HL-60/S4 treated with phorbol 12-myristate 13-acetate at 8.2 ng/mL for 4 days and 3 days (cell line): ENCODE measurements at regions not wholly inside any gene's neighbourhood (a gene's known extent, or its start where the extent isn't known, plus 50 kb on each side); places are given as distances from the start of the nearest gene placed in this dataset.

Source experiments
- in situ Hi-C: fragments of 300-500 bp; cut with MboI; formaldehyde crosslinking; loops from 2 replicates; pipeline ENCODE4 v1.15.0; 2022; ENCODE audit warnings: low sequenced_read_pairs

- in situ Hi-C loops = no loop called here
These were observed 56.9 kb downstream of the SLITRK6 start for GRCh38 chr13:85742355-85742754.

- in situ Hi-C loops = no loop called here
These were observed 58.2 kb downstream of the SLITRK6 start for GRCh38 chr13:85741017-85741416.

DNA sequence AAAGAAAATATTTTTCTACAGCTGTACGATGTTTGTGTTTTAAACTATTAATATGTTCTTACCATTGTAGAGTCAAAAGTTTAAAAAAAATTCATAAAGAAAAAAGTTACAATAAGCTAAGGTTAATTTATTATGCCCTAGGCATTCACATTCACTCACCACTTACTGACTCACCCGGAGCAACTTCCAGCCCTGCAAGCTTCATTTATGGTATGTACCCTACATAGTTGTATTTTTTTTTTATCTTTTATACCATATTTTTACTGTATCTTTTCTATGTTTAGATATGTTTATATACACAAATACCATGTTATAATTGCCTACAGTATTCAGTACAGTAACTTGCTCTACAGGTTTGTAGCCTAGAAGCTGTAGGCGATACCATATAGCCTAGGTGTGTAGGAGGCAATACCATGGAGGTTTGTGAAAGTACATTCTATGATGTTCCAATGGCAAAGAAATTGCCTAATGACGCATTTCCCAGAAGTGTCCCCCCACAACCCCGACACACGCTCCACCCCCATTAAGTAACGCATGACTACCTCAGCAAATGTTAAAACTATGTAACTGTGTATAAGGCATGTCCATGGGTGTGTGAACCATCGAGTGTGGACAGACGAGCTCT is 60.4 kb downstream of the SLITRK6 start:
- in situ Hi-C loops = no loop called here

DNA sequence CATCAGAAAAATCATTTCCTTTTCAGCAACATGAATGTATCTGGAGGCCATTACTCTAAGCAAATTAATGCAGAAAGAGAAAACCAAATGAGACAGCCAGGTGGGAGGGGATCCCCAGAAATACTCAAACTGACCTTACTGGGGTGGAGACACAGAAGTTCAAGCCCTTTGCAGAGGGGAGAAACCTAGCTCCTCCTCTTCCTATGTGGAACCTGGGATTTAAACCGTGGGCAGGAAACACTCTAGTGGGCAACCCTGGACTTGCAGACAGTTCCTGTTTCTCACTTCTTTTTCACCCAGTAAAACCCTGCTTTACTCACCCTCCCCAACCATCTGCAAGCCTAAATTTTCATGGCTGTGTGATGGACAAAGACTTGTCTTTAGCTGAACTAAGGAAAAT is 61.3 kb downstream of the SLITRK6 start:
- in situ Hi-C loops = no loop called here

DNA sequence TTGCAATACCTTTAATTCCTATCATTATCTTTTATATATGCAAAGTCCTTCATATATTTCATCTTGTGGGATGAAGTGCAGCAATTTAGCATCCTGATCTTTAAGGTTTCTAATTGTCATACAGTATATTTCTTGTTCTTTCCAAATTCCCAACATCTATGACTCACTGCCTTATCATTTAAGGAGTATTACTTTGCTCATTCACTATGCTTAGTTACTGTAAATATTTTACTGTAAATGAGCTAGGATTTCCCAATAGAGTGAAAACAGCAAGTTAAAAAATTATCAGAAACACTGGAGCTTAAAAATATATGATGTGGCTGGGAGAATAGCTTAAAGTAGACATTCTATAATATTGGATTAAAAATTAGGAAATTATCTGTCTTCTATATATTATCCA is 69.9 kb downstream of the SLITRK6 start:
- in situ Hi-C loops = no loop called here

DNA sequence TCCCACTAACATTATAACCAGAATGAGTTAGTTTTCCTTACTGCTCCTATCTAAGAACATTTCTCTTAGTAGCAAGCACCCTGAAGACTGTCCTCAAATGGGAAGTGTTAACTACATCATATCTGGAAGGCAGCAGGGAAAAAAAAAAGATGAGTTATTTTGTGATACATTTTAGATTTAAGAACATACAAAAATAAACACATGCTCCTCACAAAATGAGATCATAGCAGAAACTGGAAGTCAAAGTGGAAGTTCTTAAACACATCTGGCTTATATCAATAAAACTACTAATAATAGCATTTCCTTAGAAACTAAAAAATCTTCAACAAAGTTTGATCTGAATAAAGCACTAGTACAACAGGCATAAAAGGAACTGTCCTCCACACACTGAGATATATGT is 70.4 kb downstream of the SLITRK6 start:
- in situ Hi-C loops = no loop called here

- in situ Hi-C loops = no loop called here
These were observed 73.8 kb downstream of the SLITRK6 start for GRCh38 chr13:85725433-85725832.

DNA sequence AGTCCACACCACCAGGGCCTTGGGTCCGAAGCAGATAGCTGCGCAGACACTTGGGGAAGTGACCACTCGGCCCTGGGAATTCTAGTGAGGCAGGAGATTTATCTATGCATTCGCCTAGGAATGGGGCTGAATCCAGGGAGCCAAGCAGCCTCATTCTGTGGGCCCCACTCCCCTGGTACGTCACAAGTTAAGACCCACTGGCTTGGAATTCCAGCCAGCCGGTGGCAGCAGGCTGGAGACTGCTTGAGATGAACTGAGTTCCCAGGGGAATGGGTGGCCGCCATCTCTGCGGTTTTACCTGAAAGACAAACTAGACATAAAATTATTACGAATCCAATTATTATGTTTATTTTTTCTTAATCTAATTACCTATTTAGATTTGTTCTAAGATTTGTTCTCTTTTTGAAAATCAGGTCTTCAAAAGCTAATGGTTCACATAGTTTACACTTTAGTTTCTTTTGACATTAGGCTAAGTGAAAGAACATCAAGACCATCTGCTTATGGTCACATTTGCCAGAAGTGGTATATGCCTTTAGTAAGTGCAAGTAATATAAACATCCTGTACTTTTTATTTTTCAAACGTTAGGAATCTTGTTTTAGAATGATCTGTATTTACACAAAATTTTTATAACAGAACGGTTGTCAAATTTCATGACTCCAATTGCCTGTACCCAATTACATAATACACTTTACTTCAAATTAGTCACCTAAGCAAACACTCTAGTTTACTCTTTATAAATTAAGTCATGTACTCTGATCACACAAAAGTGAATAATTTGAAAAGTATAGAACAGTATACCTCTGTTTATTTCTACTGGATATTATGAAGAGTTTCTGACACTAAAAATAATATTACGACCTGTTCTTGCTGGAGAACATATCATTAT is 74.4 kb downstream of the SLITRK6 start:
- in situ Hi-C loops = no loop called here

DNA sequence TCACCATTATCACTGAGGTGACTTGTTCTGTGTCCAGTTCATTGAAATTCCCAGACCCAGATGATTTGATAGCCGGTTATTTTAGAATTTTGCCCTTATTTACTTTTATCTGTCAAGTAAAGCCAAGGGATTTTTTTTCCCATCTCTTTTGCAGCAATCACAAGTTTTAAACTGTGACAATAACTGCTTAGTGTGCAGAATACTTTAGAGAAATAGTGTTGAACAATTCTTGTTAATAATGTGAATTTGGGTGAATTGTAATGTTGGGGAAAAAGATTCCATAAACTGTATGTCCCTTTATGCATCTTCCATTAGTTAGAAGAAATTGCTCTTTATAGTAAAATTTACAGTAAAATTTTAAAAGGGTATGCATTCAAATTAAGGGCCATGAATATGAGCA is 79.5 kb downstream of the SLITRK6 start:
- in situ Hi-C loops = no loop called here

GRCh38 chr13:85717921-85718320 is 81.3 kb downstream of the SLITRK6 start:
- in situ Hi-C loops = no loop called here

DNA sequence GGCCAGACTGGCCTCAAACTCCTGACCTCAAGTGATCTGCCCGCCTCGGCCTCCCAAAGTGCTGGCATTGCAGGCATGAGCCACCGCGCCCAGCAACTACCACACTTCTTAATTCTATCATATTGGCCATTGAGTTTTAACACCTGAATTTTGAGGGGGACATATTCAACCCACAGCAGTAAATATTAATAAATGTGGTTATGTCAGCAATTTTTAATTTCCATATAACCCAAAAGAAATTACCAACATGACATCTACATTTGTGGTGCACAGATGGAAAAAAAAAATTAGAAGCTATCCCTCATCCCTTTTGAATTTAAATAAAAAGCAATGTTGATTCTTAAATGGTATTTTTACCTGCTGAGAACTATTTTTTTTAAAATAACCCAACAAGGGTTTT is 88.7 kb downstream of the SLITRK6 start:
- in situ Hi-C loops = no loop called here

GRCh38 chr13:85709721-85710120 is 89.5 kb downstream of the SLITRK6 start:
- in situ Hi-C loops = no loop called here

DNA sequence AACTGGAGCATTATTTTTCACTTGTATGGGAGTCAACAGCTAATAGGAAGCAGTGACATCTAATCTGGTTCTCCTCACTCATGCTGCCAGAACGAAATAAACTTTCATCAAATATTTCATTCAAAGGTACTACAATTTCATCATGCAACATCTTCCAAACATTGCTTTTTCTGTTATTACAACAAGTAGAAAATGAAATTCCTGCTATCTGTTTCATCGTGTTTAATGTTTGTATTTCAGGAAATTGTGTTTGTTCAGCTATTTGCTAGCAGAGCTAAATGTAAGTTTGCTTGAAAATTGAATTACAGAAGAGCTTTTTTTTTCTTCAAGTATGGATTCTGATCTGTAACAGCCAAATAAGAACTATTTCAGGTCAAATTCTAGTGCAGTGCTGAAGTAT is 90.1 kb downstream of the SLITRK6 start:
- in situ Hi-C loops = no loop called here

DNA sequence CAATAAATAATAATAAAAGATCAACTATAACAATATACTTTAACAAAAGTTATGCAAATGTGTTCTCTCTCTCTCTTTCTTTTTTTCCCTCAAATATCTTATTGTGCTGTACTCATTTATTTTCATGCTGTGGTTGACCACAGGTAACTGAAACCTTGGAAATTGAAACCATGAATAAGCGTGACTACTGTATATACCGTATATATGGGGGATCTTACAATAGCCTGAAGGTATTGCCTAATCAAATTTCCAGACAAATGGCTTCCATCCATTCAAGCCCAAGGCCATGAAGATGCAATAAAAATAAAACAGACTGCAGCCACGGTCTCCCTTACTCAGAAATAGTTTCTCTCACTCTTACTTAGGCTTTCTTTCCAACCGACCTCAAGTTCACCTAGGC is 98.3 kb downstream of the SLITRK6 start:
- in situ Hi-C loops = no loop called here

GRCh38 chr13:85698256-85698655 is 101.0 kb downstream of the SLITRK6 start:
- in situ Hi-C loops = no loop called here

DNA sequence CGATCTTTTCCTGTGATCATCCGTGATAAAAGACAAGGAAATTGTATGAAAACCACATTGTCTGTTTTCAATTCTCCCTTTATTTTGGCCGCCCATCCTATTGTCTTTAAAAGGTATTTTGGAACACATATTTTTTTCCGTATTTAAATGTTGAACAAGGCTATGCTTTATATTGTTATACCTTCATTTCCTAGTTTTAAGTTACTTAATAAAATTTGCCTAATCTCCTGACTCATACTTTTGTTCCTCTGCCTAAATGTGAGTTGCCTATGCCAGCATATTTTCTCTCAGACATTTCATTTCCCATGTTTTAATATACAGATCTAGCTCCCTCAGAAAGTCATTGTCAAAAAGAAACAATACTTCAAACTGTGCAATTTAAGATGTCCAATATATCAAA is 104.2 kb downstream of the SLITRK6 start:
- in situ Hi-C loops = no loop called here

GRCh38 chr13:85693889-85694511 is 105.2 kb downstream of the SLITRK6 start:
- in situ Hi-C loops = no loop called here

DNA sequence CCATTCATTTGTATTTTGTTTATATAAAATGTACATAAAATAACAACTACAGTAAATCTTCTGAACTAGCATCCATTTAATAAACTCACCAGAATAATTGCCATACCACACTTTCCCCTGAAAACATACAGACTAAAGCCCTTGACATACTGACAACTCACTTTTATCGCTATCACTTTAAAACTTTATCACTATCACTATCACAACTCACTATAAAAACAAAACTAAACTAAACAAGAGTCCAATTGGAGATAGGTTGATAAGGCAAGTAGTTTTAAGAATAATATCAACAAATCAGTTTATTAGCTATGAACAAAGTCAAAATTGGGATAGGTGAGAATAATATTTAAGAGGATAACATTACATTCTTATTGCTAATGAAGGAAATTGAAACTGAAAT is 108.9 kb downstream of the SLITRK6 start:
- in situ Hi-C loops = no loop called here

DNA sequence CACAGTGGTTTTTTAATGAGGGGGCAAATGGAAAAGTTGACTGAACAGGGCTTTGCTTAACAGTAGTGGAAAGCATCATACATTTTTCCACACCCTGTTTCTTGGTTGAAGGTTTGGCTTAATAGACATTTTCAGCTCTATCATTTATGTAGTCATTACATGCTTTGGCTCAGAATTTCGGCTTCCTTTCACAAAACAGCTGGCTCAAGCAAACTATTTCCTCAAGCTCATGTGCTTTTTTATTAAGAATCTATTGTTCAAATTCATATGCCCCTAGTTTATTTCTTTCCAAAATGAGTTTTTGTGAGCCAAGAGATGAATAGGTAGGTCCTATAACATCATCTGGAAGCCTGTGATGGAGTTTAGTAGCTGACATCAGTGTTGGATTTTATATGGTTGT is 113.8 kb downstream of the SLITRK6 start:
- in situ Hi-C loops = no loop called here

- in situ Hi-C loops = no loop called here
These were observed 123.9 kb downstream of the SLITRK6 start for GRCh38 chr13:85675151-85675907.

- in situ Hi-C loops = no loop called here
These were observed 127.9 kb downstream of the SLITRK6 start for GRCh38 chr13:85671336-85671735.
